Right ventricle myocardium superior (tissue), 1 donor: ENCODE measurements at regions not wholly inside any gene's neighbourhood (a gene's known extent, or its start where the extent isn't known, plus 50 kb on each side); places are given as distances from the start of the nearest gene placed in this dataset.
"Not testable (repeated sequence)": the region's sequence is repeated elsewhere in the genome, so short reads cannot be mapped to it uniquely, and the experiment has no call there.

Source experiments
- ATAC-seq: fragments of 200-7000 bp; cut with Tn5 transposase; one replicate; pipeline ENCODE4 v1.9.1; 2020; ENCODE audit warnings: mild to moderate bottlenecking; ENCODE audit not compliant: poor library complexity
- DNase-seq: peaks from one replicate; pipeline ENCODE4 v3.0.0-alpha.2; 2020
- intact Hi-C: fragments of 100-400 bp; cut with DNase I; formaldehyde crosslinking; loops from one replicate; pipeline ENCODE4 v1.11.2; 2022
- donor health status: DM: no; HTN: yes; CAD: no; lungs with severe emphysema.

DNA sequence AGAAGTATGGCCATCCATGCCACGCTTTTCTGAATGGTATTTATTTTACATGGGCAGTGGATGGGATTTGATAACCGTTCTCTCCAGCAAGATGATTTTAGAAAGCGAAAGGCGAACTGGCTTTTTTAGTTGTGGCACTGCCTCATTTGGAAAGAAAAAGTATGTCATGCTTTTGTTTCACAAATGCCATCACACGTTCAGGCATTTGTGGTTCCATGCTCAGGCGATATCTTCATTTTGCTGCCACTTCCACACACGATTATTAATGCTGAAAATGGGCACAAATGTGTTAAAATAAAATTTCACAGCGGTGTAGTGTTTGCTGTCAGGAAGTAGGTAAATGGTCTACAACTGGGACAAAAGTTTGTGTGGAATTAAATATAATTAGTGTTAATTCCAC is 328.1 kb downstream of the BCL2L11 start:
- ATAC-seq, DNase-seq, intact Hi-C loops: not testable (repeated sequence)

DNA sequence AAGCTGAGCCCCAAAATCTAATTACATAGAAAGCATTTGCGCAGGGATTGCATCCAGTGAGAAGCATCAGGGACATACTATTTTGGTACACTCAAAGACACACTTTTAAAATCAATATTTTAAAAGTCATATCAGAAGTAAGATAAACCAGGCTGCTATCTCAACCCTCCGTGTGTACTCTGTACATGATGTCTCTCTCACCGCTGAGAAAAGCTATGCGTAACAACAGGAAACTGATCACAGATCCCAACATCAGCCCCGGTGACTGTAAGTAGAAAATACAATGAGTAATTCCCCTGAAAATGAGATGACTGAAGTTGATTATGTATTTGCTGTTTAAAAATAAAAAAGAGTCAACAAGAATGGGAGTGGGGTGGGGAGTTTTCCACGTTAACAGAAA is 329.8 kb downstream of the BCL2L11 start:
- DNase-seq, ATAC-seq, intact Hi-C loops: not testable (repeated sequence)

DNA sequence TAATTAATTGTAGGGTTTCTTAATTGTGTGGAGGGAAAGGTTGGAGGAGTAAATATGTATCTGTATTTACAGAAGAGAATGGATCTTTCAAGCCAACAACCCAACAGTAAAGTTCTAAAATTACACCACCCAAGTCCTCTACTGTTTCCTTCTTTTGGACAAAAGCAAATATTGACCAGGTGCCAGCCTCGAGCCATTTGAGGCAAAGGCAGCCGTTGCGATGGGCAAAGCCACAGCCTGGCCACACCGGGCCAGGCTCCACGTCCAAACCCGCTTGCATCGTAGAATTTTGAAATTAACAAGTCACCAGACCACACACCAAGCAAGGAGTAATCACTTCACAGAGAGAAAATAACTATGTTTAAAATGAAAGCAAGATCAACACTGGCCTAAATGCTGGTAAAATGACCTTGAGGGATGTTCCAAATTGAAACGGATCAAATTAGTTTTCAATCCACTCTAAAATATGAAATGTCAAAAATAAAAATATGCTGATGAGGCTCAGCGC is 331.0 kb downstream of the BCL2L11 start:
- peak; percentile 35 for ATAC-seq
- DNase-seq, intact Hi-C loops: not testable (repeated sequence)

DNA sequence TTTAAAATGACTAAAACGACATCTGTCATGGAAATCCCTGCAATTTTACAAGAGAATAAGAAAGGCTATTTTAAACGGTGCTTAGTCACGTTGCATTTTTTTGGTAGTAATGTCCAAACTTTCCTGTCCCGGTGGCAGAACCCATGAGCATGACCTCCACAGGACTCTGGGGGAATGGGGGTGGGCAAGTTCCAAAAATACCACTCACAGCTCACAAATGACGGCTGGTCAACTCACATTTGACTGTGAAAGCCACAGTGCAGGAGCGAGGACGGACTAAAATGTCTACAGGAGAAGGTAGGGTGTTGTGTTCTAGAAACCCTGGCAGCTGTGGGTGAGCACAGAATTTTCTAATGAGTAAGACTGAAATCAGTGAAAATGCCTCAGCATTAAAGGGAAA is 331.5 kb downstream of the BCL2L11 start:
- DNase-seq, intact Hi-C loops: not testable (repeated sequence)
- ATAC-seq, result peak; percentile 39

- DNase-seq, ATAC-seq, intact Hi-C loops: not testable (repeated sequence)
These were observed 332.6 kb downstream of the BCL2L11 start for GRCh38 chr2:111453308-111453707.

GRCh38 chr2:111453816-111454215 is 333.1 kb downstream of the BCL2L11 start:
- peak; percentile 36 for ATAC-seq
- intact Hi-C loops, DNase-seq: not testable (repeated sequence)

GRCh38 chr2:111454404-111454803 is 333.7 kb downstream of the BCL2L11 start:
- DNase-seq, intact Hi-C loops: not testable (repeated sequence)
- peak; percentile 97 for ATAC-seq

- intact Hi-C loops, ATAC-seq, DNase-seq: not testable (repeated sequence)
These were observed 334.6 kb downstream of the BCL2L11 start for GRCh38 chr2:111455016-111456015.

GRCh38 chr2:111457191-111457590 is 336.5 kb downstream of the BCL2L11 start:
- intact Hi-C loops, DNase-seq, ATAC-seq: not testable (repeated sequence)

DNA sequence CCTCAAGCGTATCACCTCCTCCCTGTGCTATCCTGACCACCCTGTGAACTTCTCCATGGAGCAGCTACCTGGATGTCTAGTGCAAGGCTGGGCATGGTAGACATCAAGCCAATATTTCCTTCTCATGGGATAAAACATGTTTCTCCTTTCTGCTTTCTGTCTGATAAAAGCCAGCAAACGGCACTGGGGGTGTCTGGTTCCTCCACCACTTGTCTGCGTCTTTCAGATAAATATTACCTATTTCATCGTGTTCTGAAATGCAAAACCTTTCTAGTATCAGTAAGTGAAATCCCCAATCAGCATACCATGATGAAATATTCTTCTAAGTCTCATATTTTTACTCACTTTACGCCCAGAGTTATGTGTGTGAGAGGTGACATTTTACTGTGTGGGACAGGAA is 340.2 kb downstream of the BCL2L11 start:
- DNase-seq, ATAC-seq, intact Hi-C loops: not testable (repeated sequence)

GRCh38 chr2:111461831-111462230 is 341.1 kb downstream of the BCL2L11 start:
- intact Hi-C loops, DNase-seq, ATAC-seq: not testable (repeated sequence)

DNA sequence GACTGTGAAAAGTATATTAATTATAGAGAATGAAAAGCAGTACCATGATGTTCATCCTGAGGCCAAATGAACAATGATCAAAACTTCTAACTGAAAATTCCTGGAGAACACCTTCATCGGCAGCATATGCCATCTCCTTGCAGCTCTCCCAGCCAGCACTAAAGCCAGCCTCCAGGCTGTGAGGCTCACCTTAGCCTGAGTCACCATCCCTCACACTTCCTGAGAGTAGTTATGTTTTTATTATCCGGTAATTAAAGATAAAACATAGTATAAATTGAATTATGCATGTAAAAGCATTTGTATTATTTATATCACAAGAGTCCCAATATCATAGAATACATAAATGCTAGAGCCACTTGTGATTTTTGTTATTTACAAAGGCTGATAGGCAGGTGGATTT is 341.9 kb downstream of the BCL2L11 start:
- DNase-seq, intact Hi-C loops: not testable (repeated sequence)

DNA sequence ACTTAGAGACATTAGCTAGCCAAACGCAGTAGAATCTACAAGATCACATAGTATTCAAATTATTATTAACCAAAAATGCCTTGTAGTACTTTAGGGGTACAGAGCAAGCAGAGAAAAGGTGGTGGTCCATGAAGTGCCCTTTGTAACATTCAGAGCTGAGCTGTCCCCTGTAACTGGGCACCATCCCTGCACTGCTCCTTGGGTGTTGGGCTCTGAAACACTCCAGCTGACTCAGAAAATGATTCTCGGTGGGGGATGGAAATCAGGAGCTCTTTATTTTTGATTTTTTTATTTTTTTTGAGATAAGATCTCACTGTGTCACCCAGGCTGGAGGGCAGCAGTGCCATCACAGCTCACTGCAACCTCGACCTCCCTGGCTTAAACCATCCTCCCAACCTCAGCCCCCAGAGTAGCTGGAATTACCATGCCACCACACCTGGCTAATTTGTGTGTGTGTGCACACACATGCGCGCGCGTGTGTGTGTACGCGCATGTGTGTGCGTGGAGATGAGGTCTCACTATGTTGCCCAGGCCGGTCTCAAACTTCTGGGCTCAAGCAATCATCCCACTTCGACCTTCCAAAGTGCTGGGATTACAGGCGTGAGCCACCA is 342.6 kb downstream of the BCL2L11 start:
- intact Hi-C loops, DNase-seq: not testable (repeated sequence)
- peak; percentile 15 for ATAC-seq

More for the DNA sequence above, 341.9 kb downstream of the BCL2L11 start:
- not testable (repeated sequence) for ATAC-seq

DNA sequence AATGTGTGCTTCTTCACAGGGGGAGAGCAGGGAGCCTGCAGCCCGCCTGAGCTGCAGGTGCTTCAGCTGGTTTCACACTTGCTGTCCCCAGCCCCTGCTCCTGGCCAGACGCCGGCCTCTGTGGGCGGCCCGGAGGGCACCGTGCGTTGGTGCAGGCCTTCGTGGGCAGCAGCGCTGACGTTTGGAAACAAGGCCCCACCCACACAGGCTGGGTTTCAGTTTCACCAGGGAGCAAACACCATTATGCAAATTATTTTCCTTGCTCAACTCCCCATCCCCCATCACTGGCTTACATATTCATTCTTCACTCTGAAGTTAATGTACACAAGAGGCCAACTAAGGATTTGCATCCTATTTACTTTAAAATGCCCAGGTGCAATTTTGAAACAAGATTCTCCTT is 343.2 kb downstream of the BCL2L11 start:
- ATAC-seq, result peak; percentile 94
- intact Hi-C loops, DNase-seq: not testable (repeated sequence)

- DNase-seq, intact Hi-C loops, ATAC-seq: not testable (repeated sequence)
These were observed 343.7 kb downstream of the BCL2L11 start for GRCh38 chr2:111464367-111464766.

GRCh38 chr2:111465521-111465920 is 344.8 kb downstream of the BCL2L11 start:
- intact Hi-C loops, DNase-seq: not testable (repeated sequence)

DNA sequence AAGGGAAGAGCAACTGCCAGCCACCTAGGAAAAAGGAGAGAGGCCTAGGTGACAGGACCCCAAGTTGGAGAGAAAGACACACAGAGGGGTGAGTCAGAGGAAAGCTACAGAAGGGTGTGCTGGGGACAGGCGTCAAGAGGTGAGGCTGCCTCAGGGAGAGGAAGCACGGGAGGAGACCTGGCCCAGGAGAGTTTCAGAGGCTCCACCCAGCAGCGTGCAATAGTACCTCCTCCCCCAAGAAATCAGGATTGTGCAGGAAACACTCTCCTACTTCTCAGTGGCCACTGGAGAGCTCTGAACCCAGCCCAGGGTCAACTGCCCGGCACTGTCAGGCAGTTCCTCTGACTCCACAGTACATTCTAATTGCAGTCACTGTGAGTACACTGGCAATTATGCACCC is 346.0 kb downstream of the BCL2L11 start:
- not testable (repeated sequence) for ATAC-seq

More at GRCh38 chr2:111465521-111465920, 344.8 kb downstream of the BCL2L11 start:
- ATAC-seq, result not testable (repeated sequence)

GRCh38 chr2:111470924-111471323 is 350.2 kb downstream of the BCL2L11 start:
- DNase-seq, intact Hi-C loops, ATAC-seq: not testable (repeated sequence)

More for the DNA sequence above, 346.0 kb downstream of the BCL2L11 start:
- intact Hi-C loops, DNase-seq: not testable (repeated sequence)
